ENCODE measurements at regions not wholly inside any gene's neighbourhood (a gene's known extent, or its start where the extent isn't known, plus 50 kb on each side); places are given as distances from the start of the nearest gene placed in this dataset.

DNA sequence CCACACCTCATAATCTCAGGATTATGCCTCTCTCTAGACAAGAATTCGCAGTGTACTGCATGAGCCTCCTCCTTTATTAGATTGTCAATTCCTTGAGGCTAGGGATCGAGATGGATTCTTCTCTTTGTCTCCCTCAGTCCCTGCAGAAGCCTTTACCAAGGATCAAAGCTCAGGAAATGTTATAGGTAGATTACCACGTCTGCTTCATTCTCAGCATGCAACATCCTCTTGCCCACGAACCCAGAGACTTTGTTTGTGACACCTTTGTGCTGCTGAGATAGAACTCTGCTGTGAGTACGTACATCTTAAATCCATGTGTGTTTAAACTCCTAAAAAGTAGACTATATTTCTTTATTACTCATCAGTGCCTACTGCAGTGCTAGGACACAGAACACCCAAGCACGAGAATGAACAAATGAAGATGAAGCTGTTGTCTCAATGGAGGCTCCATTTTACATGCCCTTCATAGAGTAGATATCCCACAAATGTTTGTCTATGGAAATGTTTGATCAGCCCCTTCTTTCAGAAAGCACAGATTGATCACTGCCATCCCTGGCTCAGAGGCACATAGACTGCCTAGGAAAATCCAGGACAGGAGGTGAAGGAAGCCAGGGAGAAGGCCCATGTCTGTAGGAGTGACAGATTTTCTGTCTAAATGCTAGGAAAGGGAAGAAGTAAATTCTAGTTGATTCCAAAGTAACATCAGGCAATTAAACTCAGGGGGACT, 98.8 kb upstream of the KLHL29 start:
- DNase-seq = no peak

DNA sequence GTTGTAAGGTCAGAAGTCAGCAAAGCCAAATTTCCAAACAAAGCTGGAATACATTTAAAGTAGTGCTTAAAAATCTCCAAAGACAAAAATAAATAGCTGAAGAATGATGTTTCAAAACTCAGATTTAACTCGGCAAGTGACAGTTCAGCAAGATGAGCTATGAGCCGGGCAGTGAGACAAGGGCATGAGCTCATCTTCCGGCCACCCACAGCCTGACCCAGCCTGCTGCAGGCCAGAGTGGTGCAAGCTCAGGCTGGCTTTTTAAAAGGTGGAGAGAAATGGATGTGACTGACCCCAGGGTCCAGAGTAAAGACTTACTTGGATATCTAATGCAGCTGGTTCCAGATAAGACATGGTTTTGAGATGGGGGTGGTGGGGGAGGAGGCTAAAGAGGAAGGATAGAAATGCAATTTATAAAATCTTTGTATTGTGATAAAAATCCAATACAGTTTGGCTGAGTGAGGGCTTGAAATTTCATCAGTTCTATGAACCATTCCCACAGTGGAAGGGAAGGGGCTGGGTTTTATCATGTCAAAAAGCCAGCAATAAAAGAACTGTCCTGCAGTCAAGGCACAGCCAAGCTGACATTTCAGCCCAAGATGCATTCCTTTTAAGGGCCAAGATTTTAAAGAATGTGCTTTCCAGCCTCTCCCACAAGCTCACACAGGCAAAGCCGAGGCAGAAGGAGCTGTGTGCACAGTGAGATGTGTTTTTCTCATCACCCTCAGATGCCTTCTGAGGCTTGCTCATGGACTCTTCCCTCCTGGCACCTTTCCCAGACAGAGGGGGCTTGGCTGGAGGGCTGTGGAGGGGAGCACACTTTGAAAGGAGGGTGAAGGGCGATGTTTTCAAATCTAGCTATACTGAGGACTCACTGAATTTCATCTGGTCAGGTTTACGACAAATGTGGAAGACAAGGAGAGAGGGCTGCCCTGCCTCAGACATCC, 97.9 kb upstream of the KLHL29 start:
- no peak for DNase-seq

DNA sequence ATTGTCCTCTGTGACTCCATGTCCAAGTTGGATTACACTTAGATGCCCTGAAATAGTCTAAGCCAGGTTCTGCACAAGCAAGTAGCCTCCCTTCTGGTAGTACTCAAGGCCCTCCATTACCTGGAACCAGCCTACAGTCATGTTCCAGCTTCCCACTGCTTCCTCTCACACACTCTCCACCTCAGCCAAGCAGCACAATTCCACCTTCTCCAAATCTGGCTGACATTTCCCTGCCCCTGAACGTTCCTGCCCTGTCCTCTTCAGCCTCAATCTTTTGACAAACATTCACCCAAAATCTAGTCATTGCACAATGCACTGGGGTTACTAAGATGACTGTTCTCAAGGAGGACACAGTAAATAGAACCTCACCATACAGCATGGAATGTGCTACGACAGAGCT, 95.3 kb upstream of the KLHL29 start:
- DNase-seq = no peak

GRCh38 chr2:23291239-23291638, 93.7 kb upstream of the KLHL29 start:
- no peak for DNase-seq

DNA sequence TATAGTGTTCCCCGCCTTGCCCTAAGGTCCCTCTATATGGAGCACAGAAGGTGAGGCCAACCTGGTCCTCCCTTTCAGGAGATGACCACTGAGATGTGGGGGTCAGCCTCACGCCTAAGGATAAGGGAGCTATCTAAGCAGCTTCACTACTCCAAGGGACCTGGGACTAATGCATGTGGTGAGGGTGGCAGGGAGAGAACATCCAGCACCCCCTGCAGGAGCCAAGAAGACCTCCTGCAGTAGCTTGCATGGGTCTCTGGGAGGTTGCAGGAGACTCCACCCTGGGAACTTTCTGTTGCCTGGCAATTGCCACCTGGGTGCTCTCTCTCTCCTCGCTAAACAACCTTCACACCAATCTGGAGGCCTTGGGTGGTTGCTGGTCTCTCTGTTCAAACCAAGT, 93.0 kb upstream of the KLHL29 start:
- DNase-seq = no peak

- no peak for DNase-seq
Measured at GRCh38 chr2:23293063-23293462, 91.9 kb upstream of the KLHL29 start.

GRCh38 chr2:23293731-23294130, 91.2 kb upstream of the KLHL29 start:
- no peak for DNase-seq

DNA sequence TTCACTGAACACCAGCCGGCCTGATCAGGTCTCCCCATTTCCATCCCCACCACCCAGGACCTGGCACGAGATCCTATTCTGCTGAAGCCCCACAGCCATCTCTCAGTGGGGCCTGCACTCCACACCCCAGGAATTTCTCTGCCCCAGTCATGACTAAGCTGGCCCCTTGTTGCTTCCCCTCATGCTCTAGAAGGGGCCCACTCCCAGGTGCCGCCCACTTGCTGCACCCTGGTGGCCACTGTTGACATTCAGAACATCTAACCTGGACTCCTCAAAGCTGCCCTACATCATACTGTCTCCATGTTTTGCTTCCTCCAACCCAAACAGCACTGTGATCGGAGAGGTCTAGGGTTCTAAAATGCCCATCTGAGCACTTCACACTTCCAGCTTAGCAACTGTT, 90.7 kb upstream of the KLHL29 start:
- DNase-seq = no peak

DNA sequence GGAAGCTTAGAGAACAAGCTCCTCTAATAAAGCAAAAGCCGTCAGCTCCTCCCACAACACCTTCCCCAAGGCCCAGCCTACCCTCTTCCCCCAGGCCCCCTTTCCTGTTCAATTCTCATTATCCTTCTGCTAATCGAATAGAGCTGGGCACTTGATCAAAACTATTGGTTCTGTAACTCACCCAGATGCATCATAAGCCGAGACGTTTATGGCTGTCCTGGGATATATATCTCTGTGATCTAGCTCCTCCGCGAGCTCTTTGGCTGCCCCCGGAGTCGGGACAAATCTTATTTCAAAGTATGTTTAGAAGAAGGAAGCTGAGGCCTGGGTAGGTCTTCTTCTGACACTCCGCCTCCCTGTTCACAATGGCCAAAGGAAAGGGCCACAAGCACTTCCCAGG, 88.3 kb upstream of the KLHL29 start:
- no peak for DNase-seq

DNA sequence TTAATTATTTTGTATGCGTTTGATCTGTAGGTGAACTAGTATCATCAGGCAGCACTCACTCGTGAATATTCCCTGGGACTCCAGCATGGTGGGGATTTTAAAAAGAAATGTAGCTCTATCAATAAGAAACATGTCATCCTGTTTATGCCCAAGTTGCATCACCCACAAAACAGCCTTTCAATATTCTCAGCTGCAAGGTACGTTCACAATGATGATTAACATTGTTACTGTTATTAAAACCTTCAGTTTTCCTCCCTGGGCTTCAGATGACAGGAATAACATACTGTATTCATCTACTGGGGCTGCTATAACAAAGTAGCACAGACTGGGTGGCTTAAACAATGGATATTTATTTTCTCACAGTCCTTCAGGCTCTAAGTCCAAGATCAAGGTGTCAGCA, 87.9 kb upstream of the KLHL29 start:
- no peak for DNase-seq

- no peak for DNase-seq
Measured at GRCh38 chr2:23298551-23298950, 86.4 kb upstream of the KLHL29 start.

- no peak for DNase-seq
Measured at GRCh38 chr2:23299476-23300195, 85.3 kb upstream of the KLHL29 start.

DNA sequence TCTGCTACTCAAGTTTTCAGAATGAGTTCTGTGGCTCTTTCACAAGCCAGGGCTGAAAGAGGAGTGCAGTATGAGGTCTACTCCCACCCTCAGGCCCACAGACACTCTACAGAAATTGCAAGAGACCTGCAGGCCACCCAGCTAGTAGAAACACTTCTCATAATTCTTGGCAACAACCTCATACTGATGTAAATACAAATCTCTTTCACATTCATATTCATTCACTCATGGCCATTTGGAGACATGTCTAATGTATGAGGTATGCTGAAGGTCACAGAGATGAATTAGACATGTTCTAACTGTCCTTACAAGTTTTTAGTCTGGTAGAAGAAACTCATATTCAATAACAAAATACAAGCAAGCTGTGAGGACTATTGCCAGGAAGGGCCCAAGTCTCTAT, 83.8 kb upstream of the KLHL29 start:
- DNase-seq = no peak

DNA sequence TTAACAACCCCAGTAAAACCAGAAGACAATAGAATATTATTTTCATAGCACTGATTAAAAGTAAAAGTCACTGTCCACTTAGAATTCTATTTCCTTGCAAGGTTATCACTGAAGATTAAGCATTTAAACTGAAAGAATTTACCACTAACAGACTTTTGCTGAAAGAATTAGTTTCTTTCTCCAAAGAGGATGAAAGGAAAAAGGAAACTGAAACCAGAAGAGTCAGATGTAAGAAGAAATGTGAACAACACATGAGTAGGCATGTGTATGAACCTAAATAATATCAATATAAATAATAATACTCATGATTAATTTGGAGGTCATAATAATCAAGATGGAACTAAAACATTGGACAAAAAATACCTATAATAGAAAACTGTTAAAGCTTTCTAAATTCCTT, 82.4 kb upstream of the KLHL29 start:
- DNase-seq = no peak

- no peak for DNase-seq
Measured at GRCh38 chr2:23306401-23306800, 78.6 kb upstream of the KLHL29 start.

GRCh38 chr2:23311186-23311585, 73.8 kb upstream of the KLHL29 start:
- no peak for DNase-seq

GRCh38 chr2:23312996-23313606, 71.9 kb upstream of the KLHL29 start:
- no peak for DNase-seq

GRCh38 chr2:23314687-23315086, 70.3 kb upstream of the KLHL29 start:
- DNase-seq = no peak

DNA sequence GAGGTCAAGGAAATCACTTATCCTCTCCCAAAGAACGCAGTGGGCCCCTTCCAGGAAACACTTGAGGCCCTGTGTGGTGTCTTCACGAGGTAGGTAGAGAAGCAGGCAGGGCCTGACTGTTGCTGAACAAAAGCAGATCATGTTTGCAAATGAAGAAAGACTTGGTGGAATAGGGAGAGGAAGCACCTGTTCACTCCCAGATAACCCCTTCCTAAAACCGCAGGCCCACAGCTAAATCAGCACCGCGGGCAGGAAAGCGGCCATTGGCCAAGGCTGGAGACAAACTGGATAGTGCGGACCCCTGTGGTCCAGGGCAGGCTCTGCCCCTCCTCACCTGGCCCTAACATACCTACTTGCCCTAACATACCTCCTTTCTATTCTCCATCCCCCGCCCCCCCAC, 64.9 kb upstream of the KLHL29 start:
- DNase-seq = no peak

DNA sequence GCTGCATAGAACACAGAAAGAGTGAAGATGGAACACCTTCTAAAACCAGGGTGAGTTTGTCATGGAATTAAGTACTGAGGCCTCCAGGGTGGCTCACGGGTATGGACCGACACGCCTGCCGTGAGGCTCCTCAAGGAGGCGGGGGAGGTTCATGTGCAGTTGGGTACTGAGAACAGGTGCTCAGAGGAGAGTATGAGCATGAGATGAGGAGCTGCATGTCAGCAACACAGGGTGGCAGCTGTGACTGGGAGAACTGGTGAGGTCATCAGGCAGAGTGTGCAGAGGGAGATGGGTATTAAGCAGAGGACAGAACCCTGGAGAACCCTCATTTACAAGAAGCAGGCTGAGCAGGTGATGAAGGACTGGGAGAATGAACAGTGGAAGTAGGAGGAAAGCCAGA, 63.2 kb upstream of the KLHL29 start:
- no peak for DNase-seq

DNA sequence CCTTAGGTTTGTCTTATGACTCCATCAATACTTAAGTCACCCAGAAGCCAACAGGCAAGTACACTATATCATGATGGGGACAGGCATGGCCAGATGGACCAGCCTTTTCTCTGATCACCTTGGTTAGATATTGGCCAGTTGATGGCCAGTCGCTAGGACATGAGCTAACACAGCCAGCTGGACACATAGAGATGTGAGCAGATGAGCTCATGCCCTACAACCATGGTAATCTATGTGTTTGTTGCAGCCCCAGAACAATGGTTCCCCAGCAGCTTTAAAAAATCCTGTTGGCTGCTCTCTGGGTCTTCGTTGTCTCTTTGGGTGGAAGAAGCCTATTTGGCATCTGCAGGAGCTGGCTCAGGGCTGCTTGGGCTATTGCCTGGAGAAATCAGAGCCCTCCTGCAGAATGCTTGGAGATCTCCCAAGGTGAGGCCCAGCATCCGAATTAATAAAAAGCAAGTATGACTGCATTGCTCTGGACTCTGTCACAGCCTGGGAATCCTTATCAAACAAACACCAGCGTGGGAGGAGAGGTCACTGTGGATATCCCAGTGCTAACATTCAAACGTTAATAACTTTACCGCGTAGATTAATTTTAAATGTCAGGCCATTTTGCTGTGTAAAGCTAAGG, 62.3 kb upstream of the KLHL29 start:
- no peak for DNase-seq

DNA sequence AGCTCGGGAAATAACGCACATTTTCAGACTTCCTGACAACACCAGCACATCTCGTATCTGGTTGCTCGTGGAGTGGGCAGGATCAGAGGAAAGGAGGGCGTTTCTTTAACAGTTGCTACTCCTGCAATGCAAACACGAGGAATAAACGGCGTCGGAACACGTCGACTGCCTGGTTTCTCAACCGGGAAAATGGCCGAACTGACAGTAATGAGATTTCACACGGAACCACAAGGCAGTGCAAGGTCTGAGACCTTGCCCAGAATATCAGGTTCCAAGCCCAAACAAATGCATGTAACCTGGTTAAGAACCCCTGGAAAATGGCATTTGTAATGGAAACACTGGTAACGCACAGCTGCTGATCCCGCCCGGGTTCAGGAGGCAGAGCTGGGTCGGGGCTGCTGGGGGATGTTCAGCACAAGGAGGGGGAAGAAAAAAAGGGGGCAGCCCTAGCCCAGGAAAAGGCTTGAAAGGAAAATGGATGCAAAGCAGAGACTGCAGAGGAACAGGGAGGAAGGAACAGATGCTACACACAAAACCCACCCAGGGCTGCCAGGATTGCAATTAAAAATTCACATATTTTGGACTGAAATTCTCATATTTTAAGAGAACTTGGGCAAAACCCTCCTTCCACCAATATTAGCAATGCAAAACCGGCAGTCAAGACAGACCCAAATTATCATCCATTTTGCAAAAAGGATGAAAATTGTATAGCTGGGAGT, 61.6 kb upstream of the KLHL29 start:
- DNase-seq = no peak

Data from effector CD4-positive, alpha-beta T cell (primary cell).